Psoas muscle (tissue), 7 donors: ENCODE measurements at regions not wholly inside any gene's neighbourhood (a gene's known extent, or its start where the extent isn't known, plus 50 kb on each side); places are given as distances from the start of the nearest gene placed in this dataset.

Experiments used
- ATAC-seq, 4 donors: fragments of 200-7000 bp; cut with Tn5 transposase; one replicate each; pipeline ENCODE4 v1.9.1; 2020; ENCODE audit warnings: moderate library complexity in 3 of 4, mild to moderate bottlenecking in 2 of 4
- DNase-seq, 2 donors: peaks; one replicate each; pipeline ENCODE4 v3.0.0-alpha.2; 2020
- H3K27ac ChIP-seq: fragments of 200-600 bp; one replicate; pipeline ENCODE4 v1.8.0; 2022
- H3K27me3 ChIP-seq, 3 donors: fragments of 200-600 bp in 1 of 3; one replicate each; pipeline versions ENCODE4 v1.6.1 to v1.8.0; 2013 to 2022; ENCODE audit warnings: low read length in 2 of 3, mild to moderate bottlenecking in 2 of 3, moderate library complexity in 1 of 3; ENCODE audit not compliant: insufficient read depth in 3 of 3
- H3K36me3 ChIP-seq, 2 donors: fragments of 200-600 bp in 1 of 2; one replicate each; pipeline versions ENCODE4 v1.6.1 to v1.8.0; 2013 to 2022; ENCODE audit warnings: low read depth in 1 of 2, mild to moderate bottlenecking in 1 of 2, moderate library complexity in 1 of 2; ENCODE audit not compliant: insufficient read depth in 1 of 2
- H3K4me1 ChIP-seq: fragments of 200-600 bp; one replicate; pipeline ENCODE4 v1.8.0; 2022
- H3K4me3 ChIP-seq: fragments of 200-600 bp; one replicate; pipeline ENCODE4 v1.8.0; 2022; ENCODE audit warnings: mild to moderate bottlenecking
- H3K9me3 ChIP-seq: fragments of 200-600 bp; one replicate; pipeline ENCODE4 v1.8.0; 2022
- WGBS, 3 donors: extraction: QIAGEN DNeasy Blood & Tissue Kit; methylation state at CpG; one replicate each; pipeline versions ENCODE4 v1.1.6 to v1.1.7; 2013; 5-methylcytosine and 5-hydroxymethylcytosine counted together
- intact Hi-C, 2 donors: fragments of 100-400 bp; cut with DNase I; formaldehyde crosslinking; loops; one replicate each; pipeline versions ENCODE4 v1.11.0 to v1.14.2; 2022
- TF ChIP-seq, protein P1 (sequence below): fragments of 200-600 bp; IDR thresholded peaks from one replicate; pipeline ENCODE4 v1.8.0; 2022; ENCODE audit warnings: antibody characterized with exemption
- donor health status: healthy with polysubstance abuse.
- donor health status: DM: no; HTN: no; CAD: no; lungs with moderate emphysema.
- donor health status: Bipolar disorder and iron deficiency.
- donor health status: healthy.
- donor health status: DM: yes; HTN: yes; CAD: no.
- donor health status: DM: no; HTN: no; CAD: no.
- donor health status: DM: yes; HTN: yes; CAD: no.

DNA sequence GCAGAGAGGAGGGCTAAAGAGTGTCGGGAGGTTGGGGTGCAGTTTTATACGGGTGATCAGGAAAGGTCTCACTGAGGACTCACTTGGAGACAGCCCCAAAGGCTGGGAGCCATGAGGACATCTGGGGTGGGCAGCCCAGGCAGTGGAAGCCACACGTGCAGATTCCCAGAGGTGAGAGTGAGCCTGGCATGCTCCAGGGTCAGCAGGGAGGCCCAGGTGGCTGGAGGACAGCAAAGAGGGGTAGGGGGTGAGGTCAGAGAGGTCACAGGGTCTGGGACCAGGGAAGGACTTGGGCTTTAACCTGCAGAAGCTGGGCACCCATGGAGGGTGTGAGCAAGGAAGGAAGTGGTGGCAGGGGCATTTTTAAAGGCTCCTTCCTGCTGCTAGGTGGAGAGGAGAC is 481.7 kb downstream of the MATN1 start:
- Histone ChIP-seq H3K4me3 (no peak overlapping the region), H3K27me3 (peaks cover 0 to 7% (median 0%) of the 10 kb centered on the region in 3 donors), H3K36me3 (no peaks in the 10 kb centered on the region), H3K9me3 (no peaks in the 10 kb centered on the region), H3K27ac (no peak overlapping the region), H3K4me1 (no peaks in the 10 kb centered on the region)
- intact Hi-C loops = no loop called here
- no peak for ATAC-seq
- WGBS, 3 donors = 43 to 59% (median 55%) methylated on average over 3 of the region's 3 CpGs
- DNase-seq = no peak
- TF ChIP-seq, protein P1, sequence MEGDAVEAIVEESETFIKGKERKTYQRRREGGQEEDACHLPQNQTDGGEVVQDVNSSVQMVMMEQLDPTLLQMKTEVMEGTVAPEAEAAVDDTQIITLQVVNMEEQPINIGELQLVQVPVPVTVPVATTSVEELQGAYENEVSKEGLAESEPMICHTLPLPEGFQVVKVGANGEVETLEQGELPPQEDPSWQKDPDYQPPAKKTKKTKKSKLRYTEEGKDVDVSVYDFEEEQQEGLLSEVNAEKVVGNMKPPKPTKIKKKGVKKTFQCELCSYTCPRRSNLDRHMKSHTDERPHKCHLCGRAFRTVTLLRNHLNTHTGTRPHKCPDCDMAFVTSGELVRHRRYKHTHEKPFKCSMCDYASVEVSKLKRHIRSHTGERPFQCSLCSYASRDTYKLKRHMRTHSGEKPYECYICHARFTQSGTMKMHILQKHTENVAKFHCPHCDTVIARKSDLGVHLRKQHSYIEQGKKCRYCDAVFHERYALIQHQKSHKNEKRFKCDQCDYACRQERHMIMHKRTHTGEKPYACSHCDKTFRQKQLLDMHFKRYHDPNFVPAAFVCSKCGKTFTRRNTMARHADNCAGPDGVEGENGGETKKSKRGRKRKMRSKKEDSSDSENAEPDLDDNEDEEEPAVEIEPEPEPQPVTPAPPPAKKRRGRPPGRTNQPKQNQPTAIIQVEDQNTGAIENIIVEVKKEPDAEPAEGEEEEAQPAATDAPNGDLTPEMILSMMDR = no peak

DNA sequence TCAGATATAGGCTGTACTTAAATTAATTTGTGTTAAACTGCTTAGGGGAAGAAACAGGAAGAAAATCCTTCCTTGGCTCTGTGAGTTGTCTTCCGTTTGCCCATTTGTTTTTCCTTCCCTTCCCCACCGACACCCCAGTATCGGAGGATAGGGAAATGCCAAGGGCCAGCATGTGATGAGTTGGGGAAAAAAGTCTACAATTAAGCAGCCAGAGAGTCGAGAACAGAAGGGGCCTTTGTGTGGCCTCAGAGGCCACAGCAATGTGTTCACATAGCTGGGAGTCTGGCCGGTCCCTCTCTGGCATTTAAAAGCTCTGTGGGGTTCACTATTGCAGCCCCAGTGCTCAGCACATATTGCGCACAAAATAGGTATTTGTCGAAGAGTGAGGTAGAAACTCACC is 489.3 kb downstream of the MATN1 start:
- intact Hi-C loops = no loop called here
- WGBS, 3 donors = 67 to 78% (median 75%) methylated on average over 7 of the region's 7 CpGs

DNA sequence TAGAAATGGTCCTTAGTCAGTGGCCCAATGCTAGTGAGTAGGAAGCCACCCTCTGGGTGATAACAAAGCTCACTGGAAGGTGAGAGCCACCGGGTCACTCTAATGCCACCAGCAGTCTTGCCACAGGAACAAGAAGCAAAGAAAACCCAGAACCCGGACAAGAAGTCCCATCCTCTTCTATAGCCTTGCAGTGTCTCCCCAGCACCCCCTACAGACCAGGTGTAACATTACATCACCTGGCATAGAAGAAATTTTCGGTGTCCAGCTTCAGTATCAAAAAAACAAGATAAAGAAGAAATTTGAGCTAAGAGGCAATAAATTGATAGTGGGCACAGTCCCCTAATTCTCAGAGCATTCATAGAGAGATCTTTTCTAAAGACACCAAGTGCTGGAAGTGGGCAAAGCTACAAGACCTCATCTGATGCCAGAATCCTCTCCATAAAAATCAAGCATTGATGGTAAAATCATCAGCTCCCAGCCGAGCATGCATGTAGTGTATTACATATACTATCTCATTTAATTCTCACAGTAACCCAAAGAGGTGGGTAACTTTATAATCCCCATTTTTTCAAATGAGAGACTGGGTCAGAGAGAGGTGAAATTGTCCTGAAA is 491.0 kb downstream of the MATN1 start:
- DNase-seq (no peak), ATAC-seq (no peak)
- H3K9me3 ChIP-seq = no peaks in the 10 kb centered on the region
- H3K4me1 ChIP-seq = no peaks in the 10 kb centered on the region
- H3K36me3 ChIP-seq = no peaks in the 10 kb centered on the region
- intact Hi-C loops = no loop called here
- TF ChIP-seq, protein P1 = peak; percentile 26
- no peak overlapping the region for H3K4me3 ChIP-seq
- H3K27ac ChIP-seq = no peak overlapping the region
- WGBS, 3 donors = 35 to 50% (median 45%) methylated on average over 4 of the region's 4 CpGs
- peaks cover 0 to 3% (median 0%) of the 10 kb centered on the region in 3 donors for H3K27me3 ChIP-seq

More for the DNA sequence above, 489.3 kb downstream of the MATN1 start:
- DNase-seq (no peak), ATAC-seq (no peak)
- Histone ChIP-seq H3K4me1 (no peaks in the 10 kb centered on the region), H3K9me3 (no peaks in the 10 kb centered on the region), H3K36me3 (no peaks in the 10 kb centered on the region), H3K27me3 (peaks cover 0 to 2% (median 0%) of the 10 kb centered on the region in 3 donors), H3K4me3 (no peak overlapping the region), H3K27ac (no peak overlapping the region)
- TF ChIP-seq, protein P1 = no peak

DNA sequence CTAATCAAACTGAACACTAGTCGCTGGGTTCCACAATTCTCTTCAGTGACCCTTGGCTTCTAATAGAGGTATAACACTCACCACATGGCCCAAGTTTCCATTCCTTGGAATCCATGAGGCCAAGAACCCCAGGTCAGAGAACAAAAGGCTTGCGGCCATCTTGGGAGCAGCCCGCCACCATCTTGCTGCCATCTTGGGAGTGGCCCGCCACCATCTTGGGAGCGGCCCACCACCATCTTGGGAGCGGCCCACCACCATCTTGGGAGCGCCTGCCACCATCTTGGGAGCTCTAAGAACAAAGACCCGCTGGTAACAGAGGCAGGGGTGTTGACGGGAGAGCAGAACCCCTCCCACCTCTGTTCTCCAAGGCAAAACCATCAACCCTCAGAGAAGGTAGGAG is 493.4 kb downstream of the MATN1 start:
- no peak for ATAC-seq
- Histone ChIP-seq H3K9me3 (no peaks in the 10 kb centered on the region), H3K27me3 (peaks cover 0 to 5% (median 3%) of the 10 kb centered on the region in 3 donors), H3K36me3 (no peaks in the 10 kb centered on the region), H3K4me3 (no peak overlapping the region), H3K4me1 (no peaks in the 10 kb centered on the region), H3K27ac (no peak overlapping the region)
- TF ChIP-seq, protein P1 = no peak
- intact Hi-C loops = no loop called here
- WGBS, 3 donors = 86 to 93% (median 93%) methylated on average over 9 of the region's 9 CpGs
- DNase-seq = no peak

DNA sequence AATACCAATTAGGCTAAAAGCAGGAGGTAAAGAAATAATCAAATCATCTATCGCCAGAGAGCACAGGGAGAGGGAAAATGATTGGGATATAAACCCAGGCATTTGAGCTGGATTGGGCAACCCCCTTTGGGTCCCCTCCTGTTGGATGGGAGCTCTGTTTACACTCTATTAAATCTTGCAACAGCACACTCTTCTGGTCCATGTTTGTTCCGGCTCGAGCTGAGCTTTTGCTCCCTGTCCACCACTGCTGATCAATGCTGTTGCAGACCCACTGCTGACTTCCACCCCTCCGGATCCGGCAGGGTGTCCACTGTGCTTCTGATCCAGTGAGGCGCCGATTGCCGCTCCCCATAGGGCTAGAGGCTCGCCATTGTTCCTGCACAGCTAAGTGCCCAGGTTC is 493.8 kb downstream of the MATN1 start:
- Histone ChIP-seq H3K36me3 (no peaks in the 10 kb centered on the region), H3K27ac (no peak overlapping the region), H3K9me3 (no peaks in the 10 kb centered on the region), H3K4me3 (no peak overlapping the region), H3K4me1 (no peaks in the 10 kb centered on the region), H3K27me3 (peaks cover 0 to 5% (median 3%) of the 10 kb centered on the region in 3 donors)
- ATAC-seq (no peak), DNase-seq (no peak)
- WGBS, 3 donors = 79 to 84% (median 83%) methylated on average over 9 of the region's 9 CpGs
- TF ChIP-seq, protein P1 = no peak
- intact Hi-C loops = no loop called here
